Mononuclear cell (primary cell): ENCODE measurements at regions not wholly inside any gene's neighbourhood (a gene's known extent, or its start where the extent isn't known, plus 50 kb on each side); places are given as distances from the start of the nearest gene placed in this dataset.

Source experiments
- H3K27me3 ChIP-seq: 2 replicates; pipeline ENCODE4 v1.6.0; 2011; ENCODE audit warnings: low read length, control low read depth; ENCODE audit not compliant: insufficient read depth
- H3K4me1 ChIP-seq: 2 replicates; pipeline ENCODE4 v1.5.1; 2011; ENCODE audit warnings: mild to moderate bottlenecking, low read length, control low read depth; ENCODE audit not compliant: insufficient read depth
- H3K4me3 ChIP-seq: 2 replicates; pipeline ENCODE4 v1.5.1; 2011; ENCODE audit warnings: mild to moderate bottlenecking, low read length, moderate library complexity
- H3K9me3 ChIP-seq: 2 replicates; pipeline ENCODE4 v1.5.1; 2011; ENCODE audit warnings: low read depth, mild to moderate bottlenecking, control low read depth, low read length

DNA sequence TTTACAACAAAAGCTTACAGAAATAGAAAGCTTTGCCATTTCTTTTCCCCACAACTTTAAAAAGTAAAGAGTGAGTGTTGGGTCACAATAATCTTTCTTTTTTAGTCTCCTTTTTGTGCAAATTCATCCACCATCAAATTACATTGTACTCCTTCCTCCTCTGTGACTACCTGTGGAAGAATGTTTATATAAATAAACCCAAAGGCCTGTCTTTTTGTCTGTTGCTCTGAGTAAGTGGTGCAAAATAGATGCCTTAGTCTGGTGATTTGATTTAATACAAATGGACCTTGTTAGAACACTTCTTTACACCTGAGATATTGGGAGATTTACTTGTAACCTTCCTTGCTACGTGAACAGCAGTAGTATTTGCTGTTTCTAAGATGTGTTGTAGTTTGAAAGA, 53.5 kb upstream of the TAF11L2 start:
- Histone ChIP-seq H3K4me1 (peaks cover 18% of the 10 kb centered on the region), H3K27me3 (no peaks in the 10 kb centered on the region), H3K9me3 (no peaks in the 10 kb centered on the region), H3K4me3 (no peak overlapping the region)

DNA sequence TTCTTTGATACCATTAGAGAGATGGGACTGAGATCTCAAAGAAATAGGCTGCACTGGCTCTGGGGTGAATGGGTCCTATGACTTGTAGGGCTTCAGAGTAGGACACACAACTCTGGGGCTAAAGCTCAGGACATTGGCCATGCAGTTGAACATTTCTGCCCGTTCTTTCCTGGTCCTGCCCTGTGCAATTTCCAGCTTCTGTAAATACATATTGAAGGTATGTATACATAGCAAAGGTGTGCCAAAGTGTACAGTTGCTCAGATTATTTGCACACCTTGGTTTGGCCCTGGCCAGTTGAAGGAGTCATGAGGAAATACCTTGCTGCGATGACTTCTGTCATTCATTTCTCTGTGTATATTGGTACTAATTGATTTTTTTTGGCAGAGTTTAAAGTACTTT, 52.8 kb upstream of the TAF11L2 start:
- H3K4me3 ChIP-seq, result no peak overlapping the region
- H3K9me3 ChIP-seq, result no peaks in the 10 kb centered on the region
- H3K27me3 ChIP-seq, result no peaks in the 10 kb centered on the region
- H3K4me1 ChIP-seq, result peaks cover 18% of the 10 kb centered on the region
